ENCODE measurements at regions not wholly inside any gene's neighbourhood (a gene's known extent, or its start where the extent isn't known, plus 50 kb on each side); places are given as distances from the start of the nearest gene placed in this dataset.

GRCh38 chr3:65194047-65194714 lies 506.4 kb upstream of the ADAMTS9 start:
- no peak for TF ChIP-seq CTCF (IDR thresholded peaks at IDR 0.05; ENCODE audit: insufficient read depth, low read length, severe bottlenecking)
- no peak for FAIRE-seq
- no peaks in the 10 kb centered on the region for H3K27me3 ChIP-seq (ENCODE audit: control insufficient read depth, insufficient read depth, low read length)
- no peaks in the 10 kb centered on the region for H3K36me3 ChIP-seq (ENCODE audit: control insufficient read depth, insufficient read depth, low read length)
- no peak overlapping the region for H3K4me3 ChIP-seq (ENCODE audit: low read depth, low read length)
- DNase-seq (ENCODE audit: low read depth): no peak

- H3K36me3 ChIP-seq (ENCODE audit: control insufficient read depth, insufficient read depth, low read length): no peaks in the 10 kb centered on the region
- no peaks in the 10 kb centered on the region for H3K27me3 ChIP-seq (ENCODE audit: control insufficient read depth, insufficient read depth, low read length)
- no peak for DNase-seq (ENCODE audit: low read depth)
- FAIRE-seq: no peak
- H3K4me3 ChIP-seq (ENCODE audit: low read depth, low read length): no peak overlapping the region
- no peak for TF ChIP-seq CTCF (IDR thresholded peaks at IDR 0.05; ENCODE audit: insufficient read depth, low read length, severe bottlenecking)
Observed at GRCh38 chr3:65193531-65193930, 505.7 kb upstream of the ADAMTS9 start.

- no peak for TF ChIP-seq CTCF (IDR thresholded peaks at IDR 0.05; ENCODE audit: insufficient read depth, low read length, severe bottlenecking)
- no peak for DNase-seq (ENCODE audit: low read depth)
- FAIRE-seq: no peak
- Histone ChIP-seq H3K4me3 (ENCODE audit: low read depth, low read length) (no peak overlapping the region), H3K27me3 (ENCODE audit: control insufficient read depth, insufficient read depth, low read length) (no peaks in the 10 kb centered on the region), H3K36me3 (ENCODE audit: control insufficient read depth, insufficient read depth, low read length) (no peaks in the 10 kb centered on the region)
Observed at GRCh38 chr3:65190111-65190510, 502.3 kb upstream of the ADAMTS9 start.

GRCh38 chr3:65186268-65186667 lies 498.5 kb upstream of the ADAMTS9 start:
- H3K4me3 ChIP-seq (ENCODE audit: low read depth, low read length): no peak overlapping the region
- TF ChIP-seq CTCF (IDR thresholded peaks at IDR 0.05; ENCODE audit: insufficient read depth, low read length, severe bottlenecking): no peak
- no peaks in the 10 kb centered on the region for H3K36me3 ChIP-seq (ENCODE audit: control insufficient read depth, insufficient read depth, low read length)
- FAIRE-seq (no peak), DNase-seq (ENCODE audit: low read depth) (no peak)
- H3K27me3 ChIP-seq (ENCODE audit: control insufficient read depth, insufficient read depth, low read length): no peaks in the 10 kb centered on the region

- H3K27me3 ChIP-seq (ENCODE audit: control insufficient read depth, insufficient read depth, low read length): no peaks in the 10 kb centered on the region
- no peak for TF ChIP-seq CTCF (IDR thresholded peaks at IDR 0.05; ENCODE audit: insufficient read depth, low read length, severe bottlenecking)
- FAIRE-seq: no peak
- H3K4me3 ChIP-seq (ENCODE audit: low read depth, low read length): no peak overlapping the region
- DNase-seq (ENCODE audit: low read depth): no peak
- H3K36me3 ChIP-seq (ENCODE audit: control insufficient read depth, insufficient read depth, low read length): no peaks in the 10 kb centered on the region
Observed at GRCh38 chr3:65182682-65183081, 494.9 kb upstream of the ADAMTS9 start.

GRCh38 chr3:65182085-65182484 lies 494.3 kb upstream of the ADAMTS9 start:
- no peak for FAIRE-seq

More at GRCh38 chr3:65182085-65182484, 494.3 kb upstream of the ADAMTS9 start:
- Histone ChIP-seq H3K4me3 (ENCODE audit: low read depth, low read length) (no peak overlapping the region), H3K27me3 (ENCODE audit: control insufficient read depth, insufficient read depth, low read length) (no peaks in the 10 kb centered on the region), H3K36me3 (ENCODE audit: control insufficient read depth, insufficient read depth, low read length) (no peaks in the 10 kb centered on the region)
- DNase-seq (ENCODE audit: low read depth): no peak
- no peak for TF ChIP-seq CTCF (IDR thresholded peaks at IDR 0.05; ENCODE audit: insufficient read depth, low read length, severe bottlenecking)

Measured in bronchial epithelial cell (primary cell).